ENCODE measurements at regions not wholly inside any gene's neighbourhood (a gene's known extent, or its start where the extent isn't known, plus 50 kb on each side); places are given as distances from the start of the nearest gene placed in this dataset.

DNA sequence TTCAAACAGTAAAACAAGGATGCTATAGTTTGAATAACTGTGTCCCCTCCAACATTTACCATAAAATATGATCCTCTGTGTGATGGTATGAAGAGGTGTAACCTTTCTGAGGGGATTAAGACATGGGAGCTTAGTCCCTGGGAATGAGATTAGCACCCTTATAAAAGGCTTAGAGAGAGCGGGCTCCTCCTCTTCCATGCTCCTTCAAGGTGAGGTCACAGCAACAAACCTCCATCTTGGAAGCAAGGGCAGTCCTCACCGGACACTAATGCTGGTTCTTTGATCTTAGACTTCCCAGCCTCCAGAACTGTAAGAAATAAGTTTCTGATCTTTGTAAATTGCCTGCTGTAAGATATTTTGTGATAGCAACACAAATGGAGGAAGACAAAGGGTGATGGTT is 700.3 kb downstream of the TMEM182 start:
- TF ChIP-seq POLR2A (IDR thresholded peaks at IDR 0.05): no peak
- TF ChIP-seq, protein P1, sequence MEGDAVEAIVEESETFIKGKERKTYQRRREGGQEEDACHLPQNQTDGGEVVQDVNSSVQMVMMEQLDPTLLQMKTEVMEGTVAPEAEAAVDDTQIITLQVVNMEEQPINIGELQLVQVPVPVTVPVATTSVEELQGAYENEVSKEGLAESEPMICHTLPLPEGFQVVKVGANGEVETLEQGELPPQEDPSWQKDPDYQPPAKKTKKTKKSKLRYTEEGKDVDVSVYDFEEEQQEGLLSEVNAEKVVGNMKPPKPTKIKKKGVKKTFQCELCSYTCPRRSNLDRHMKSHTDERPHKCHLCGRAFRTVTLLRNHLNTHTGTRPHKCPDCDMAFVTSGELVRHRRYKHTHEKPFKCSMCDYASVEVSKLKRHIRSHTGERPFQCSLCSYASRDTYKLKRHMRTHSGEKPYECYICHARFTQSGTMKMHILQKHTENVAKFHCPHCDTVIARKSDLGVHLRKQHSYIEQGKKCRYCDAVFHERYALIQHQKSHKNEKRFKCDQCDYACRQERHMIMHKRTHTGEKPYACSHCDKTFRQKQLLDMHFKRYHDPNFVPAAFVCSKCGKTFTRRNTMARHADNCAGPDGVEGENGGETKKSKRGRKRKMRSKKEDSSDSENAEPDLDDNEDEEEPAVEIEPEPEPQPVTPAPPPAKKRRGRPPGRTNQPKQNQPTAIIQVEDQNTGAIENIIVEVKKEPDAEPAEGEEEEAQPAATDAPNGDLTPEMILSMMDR (IDR thresholded peaks at IDR 0.05): no peak

Data from adrenal gland (tissue), 5 donors.